ENCODE measurements at regions not wholly inside any gene's neighbourhood (a gene's known extent, or its start where the extent isn't known, plus 50 kb on each side); places are given as distances from the start of the nearest gene placed in this dataset.
"Not testable (repeated sequence)": the region's sequence is repeated elsewhere in the genome, so short reads cannot be mapped to it uniquely, and the experiment has no call there.

- no peak for DNase-seq
Observed at GRCh38 chr4:19577097-19577496, 674.6 kb upstream of the SLIT2 start.

GRCh38 chr4:19575924-19576323 is 675.8 kb upstream of the SLIT2 start:
- DNase-seq = no peak

GRCh38 chr4:19566041-19566440 is 685.7 kb upstream of the SLIT2 start:
- no peak for DNase-seq

- DNase-seq = no peak
Observed at GRCh38 chr4:19562456-19562855, 689.2 kb upstream of the SLIT2 start.

GRCh38 chr4:19557161-19557560 is 694.5 kb upstream of the SLIT2 start:
- DNase-seq = no peak

GRCh38 chr4:19556276-19556675 is 695.4 kb upstream of the SLIT2 start:
- not testable (repeated sequence) for DNase-seq

GRCh38 chr4:19547463-19547862 is 704.2 kb upstream of the SLIT2 start:
- DNase-seq = no peak

- DNase-seq = no peak
Observed at GRCh38 chr4:19544446-19545125, 707.1 kb upstream of the SLIT2 start.

- DNase-seq = no peak
Observed at GRCh38 chr4:19540859-19541540, 710.7 kb upstream of the SLIT2 start.

GRCh38 chr4:19539201-19539600 is 712.5 kb upstream of the SLIT2 start:
- no peak for DNase-seq

- DNase-seq = no peak
Observed at GRCh38 chr4:19534159-19534558, 717.5 kb upstream of the SLIT2 start.

GRCh38 chr4:19531906-19532848 is 719.5 kb upstream of the SLIT2 start:
- no peak for DNase-seq

- no peak for DNase-seq
Observed at GRCh38 chr4:19523964-19524363, 727.7 kb upstream of the SLIT2 start.

GRCh38 chr4:19522966-19523365 is 728.7 kb upstream of the SLIT2 start:
- no peak for DNase-seq

GRCh38 chr4:19520939-19521520 is 730.7 kb upstream of the SLIT2 start:
- DNase-seq = no peak

- no peak for DNase-seq
Observed at GRCh38 chr4:19514276-19515070, 737.2 kb upstream of the SLIT2 start.

GRCh38 chr4:19512086-19512485 is 739.6 kb upstream of the SLIT2 start:
- DNase-seq = no peak

GRCh38 chr4:19510993-19511392 is 740.7 kb upstream of the SLIT2 start:
- DNase-seq = no peak

- no peak for DNase-seq
Observed at GRCh38 chr4:19508442-19508841, 743.3 kb upstream of the SLIT2 start.

- no peak for DNase-seq
Observed at GRCh38 chr4:19497705-19498104, 754.0 kb upstream of the SLIT2 start.

GRCh38 chr4:19496756-19497155 is 754.9 kb upstream of the SLIT2 start:
- no peak for DNase-seq

- DNase-seq = no peak
Observed at GRCh38 chr4:19494961-19495360, 756.7 kb upstream of the SLIT2 start.

Measured in SIG-M5 (cell line).